ENCODE measurements at regions not wholly inside any gene's neighbourhood (a gene's known extent, or its start where the extent isn't known, plus 50 kb on each side); places are given as distances from the start of the nearest gene placed in this dataset.

DNA sequence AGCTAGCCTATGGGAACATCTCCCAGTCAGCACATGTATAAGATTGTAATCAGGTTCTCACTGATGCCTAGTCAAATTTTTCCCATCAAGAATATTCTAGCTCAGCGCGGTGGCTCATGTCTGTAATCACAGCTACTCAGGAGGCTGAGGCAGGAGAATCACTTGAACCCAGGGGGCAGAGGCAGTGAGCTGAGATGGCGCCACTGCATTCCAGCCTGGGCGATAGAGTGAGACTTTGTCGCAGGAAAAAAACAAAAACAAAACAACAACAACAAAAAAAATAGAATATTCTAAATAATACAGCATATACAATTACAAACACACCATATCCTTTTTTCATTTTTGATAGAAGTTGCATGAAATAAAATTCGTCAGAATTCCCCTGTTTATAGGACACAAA is 67.5 kb upstream of the MYCN start:
- Histone ChIP-seq H3K9me2 (ENCODE audit: insufficient read depth, low read length) (no peaks in the 10 kb centered on the region), H3K36me3 (ENCODE audit: insufficient read depth, low read length) (no peaks in the 10 kb centered on the region), H3F3A (ENCODE audit: insufficient read depth, low read length, poor library complexity, severe bottlenecking) (no peaks in the 10 kb centered on the region), H4K20me1 (ENCODE audit: insufficient read depth) (no peaks in the 10 kb centered on the region), H3K79me2 (replicated peaks; ENCODE audit: insufficient read depth, low read length) (no peaks in the 10 kb centered on the region), H3K9ac (ENCODE audit: low read length) (no peak overlapping the region), H2AFZ (ENCODE audit: low read depth, low read length) (no peak overlapping the region), H3K27me3 (ENCODE audit: insufficient read depth, low read depth, low read length) (no peaks in the 10 kb centered on the region), H3K4me2 (ENCODE audit: low read length) (no peak overlapping the region), H3K9me3 (ENCODE audit: low read length) (no peaks in the 10 kb centered on the region), H3K4me3 (ENCODE audit: low read length) (no peak overlapping the region), H3K27ac (ENCODE audit: low read length) (no peak overlapping the region)
- TF ChIP-seq RAD21 (conservative IDR thresholded peaks at IDR 0.05) (no peak), MXI1 (conservative IDR thresholded peaks at IDR 0.05; ENCODE audit: poor library complexity, severe bottlenecking) (no peak), EZH2 (IDR thresholded peaks at IDR 0.05; ENCODE audit: borderline replicate concordance, insufficient read depth, low read length, poor library complexity, severe bottlenecking) (no peak), SMC3 (conservative IDR thresholded peaks at IDR 0.05; ENCODE audit: poor library complexity) (no peak), POLR2AphosphoS5 (IDR thresholded peaks at IDR 0.05) (no peak), EP300 (conservative IDR thresholded peaks at IDR 0.05; ENCODE audit: poor library complexity, severe bottlenecking) (no peak), TAF1 (IDR thresholded peaks at IDR 0.05; ENCODE audit: low read depth) (no peak)
- TF ChIP-seq, protein P1, sequence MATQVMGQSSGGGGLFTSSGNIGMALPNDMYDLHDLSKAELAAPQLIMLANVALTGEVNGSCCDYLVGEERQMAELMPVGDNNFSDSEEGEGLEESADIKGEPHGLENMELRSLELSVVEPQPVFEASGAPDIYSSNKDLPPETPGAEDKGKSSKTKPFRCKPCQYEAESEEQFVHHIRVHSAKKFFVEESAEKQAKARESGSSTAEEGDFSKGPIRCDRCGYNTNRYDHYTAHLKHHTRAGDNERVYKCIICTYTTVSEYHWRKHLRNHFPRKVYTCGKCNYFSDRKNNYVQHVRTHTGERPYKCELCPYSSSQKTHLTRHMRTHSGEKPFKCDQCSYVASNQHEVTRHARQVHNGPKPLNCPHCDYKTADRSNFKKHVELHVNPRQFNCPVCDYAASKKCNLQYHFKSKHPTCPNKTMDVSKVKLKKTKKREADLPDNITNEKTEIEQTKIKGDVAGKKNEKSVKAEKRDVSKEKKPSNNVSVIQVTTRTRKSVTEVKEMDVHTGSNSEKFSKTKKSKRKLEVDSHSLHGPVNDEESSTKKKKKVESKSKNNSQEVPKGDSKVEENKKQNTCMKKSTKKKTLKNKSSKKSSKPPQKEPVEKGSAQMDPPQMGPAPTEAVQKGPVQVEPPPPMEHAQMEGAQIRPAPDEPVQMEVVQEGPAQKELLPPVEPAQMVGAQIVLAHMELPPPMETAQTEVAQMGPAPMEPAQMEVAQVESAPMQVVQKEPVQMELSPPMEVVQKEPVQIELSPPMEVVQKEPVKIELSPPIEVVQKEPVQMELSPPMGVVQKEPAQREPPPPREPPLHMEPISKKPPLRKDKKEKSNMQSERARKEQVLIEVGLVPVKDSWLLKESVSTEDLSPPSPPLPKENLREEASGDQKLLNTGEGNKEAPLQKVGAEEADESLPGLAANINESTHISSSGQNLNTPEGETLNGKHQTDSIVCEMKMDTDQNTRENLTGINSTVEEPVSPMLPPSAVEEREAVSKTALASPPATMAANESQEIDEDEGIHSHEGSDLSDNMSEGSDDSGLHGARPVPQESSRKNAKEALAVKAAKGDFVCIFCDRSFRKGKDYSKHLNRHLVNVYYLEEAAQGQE (IDR thresholded peaks at IDR 0.05; ENCODE audit: borderline replicate concordance) = no peak
- TF ChIP-seq, protein P2, sequence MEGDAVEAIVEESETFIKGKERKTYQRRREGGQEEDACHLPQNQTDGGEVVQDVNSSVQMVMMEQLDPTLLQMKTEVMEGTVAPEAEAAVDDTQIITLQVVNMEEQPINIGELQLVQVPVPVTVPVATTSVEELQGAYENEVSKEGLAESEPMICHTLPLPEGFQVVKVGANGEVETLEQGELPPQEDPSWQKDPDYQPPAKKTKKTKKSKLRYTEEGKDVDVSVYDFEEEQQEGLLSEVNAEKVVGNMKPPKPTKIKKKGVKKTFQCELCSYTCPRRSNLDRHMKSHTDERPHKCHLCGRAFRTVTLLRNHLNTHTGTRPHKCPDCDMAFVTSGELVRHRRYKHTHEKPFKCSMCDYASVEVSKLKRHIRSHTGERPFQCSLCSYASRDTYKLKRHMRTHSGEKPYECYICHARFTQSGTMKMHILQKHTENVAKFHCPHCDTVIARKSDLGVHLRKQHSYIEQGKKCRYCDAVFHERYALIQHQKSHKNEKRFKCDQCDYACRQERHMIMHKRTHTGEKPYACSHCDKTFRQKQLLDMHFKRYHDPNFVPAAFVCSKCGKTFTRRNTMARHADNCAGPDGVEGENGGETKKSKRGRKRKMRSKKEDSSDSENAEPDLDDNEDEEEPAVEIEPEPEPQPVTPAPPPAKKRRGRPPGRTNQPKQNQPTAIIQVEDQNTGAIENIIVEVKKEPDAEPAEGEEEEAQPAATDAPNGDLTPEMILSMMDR (IDR thresholded peaks at IDR 0.05; ENCODE audit: poor library complexity, severe bottlenecking) = no peak

DNA sequence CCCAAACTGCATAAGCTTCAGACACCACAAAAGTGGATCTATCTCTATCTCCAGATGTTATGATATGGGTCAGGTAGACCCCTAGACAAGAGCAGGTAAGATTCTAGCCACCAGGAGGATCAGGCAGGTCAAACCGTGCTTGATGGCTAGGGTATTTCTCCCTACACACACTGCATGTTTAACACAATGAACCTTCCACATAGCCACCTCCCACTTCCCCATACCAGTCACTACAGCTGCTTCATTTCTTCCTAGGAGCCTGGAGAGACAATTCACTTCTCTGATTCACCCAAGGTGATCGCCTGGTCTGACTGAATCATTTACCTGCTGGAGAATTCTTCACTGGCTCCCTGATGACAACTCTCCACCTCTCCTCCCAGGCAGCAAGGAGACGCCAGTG is 66.0 kb upstream of the MYCN start:
- Histone ChIP-seq H3K9me3 (ENCODE audit: low read length) (no peaks in the 10 kb centered on the region), H3K4me2 (ENCODE audit: low read length) (no peak overlapping the region), H3F3A (ENCODE audit: insufficient read depth, low read length, poor library complexity, severe bottlenecking) (no peaks in the 10 kb centered on the region), H4K20me1 (ENCODE audit: insufficient read depth) (no peaks in the 10 kb centered on the region), H2AFZ (ENCODE audit: low read depth, low read length) (no peak overlapping the region), H3K9ac (ENCODE audit: low read length) (no peak overlapping the region), H3K9me2 (ENCODE audit: insufficient read depth, low read length) (no peaks in the 10 kb centered on the region), H3K79me2 (replicated peaks; ENCODE audit: insufficient read depth, low read length) (no peaks in the 10 kb centered on the region), H3K27me3 (ENCODE audit: insufficient read depth, low read depth, low read length) (no peaks in the 10 kb centered on the region), H3K4me3 (ENCODE audit: low read length) (no peak overlapping the region), H3K27ac (ENCODE audit: low read length) (no peak overlapping the region), H3K36me3 (ENCODE audit: insufficient read depth, low read length) (no peaks in the 10 kb centered on the region)
- no peak for TF ChIP-seq TAF1 (IDR thresholded peaks at IDR 0.05; ENCODE audit: low read depth)
- TF ChIP-seq, protein P2 (IDR thresholded peaks at IDR 0.05; ENCODE audit: poor library complexity, severe bottlenecking) = no peak
- TF ChIP-seq EP300 (conservative IDR thresholded peaks at IDR 0.05; ENCODE audit: poor library complexity, severe bottlenecking) = no peak
- TF ChIP-seq, protein P1 (IDR thresholded peaks at IDR 0.05; ENCODE audit: borderline replicate concordance) = no peak
- TF ChIP-seq POLR2AphosphoS5 (IDR thresholded peaks at IDR 0.05) = no peak
- no peak for TF ChIP-seq RAD21 (conservative IDR thresholded peaks at IDR 0.05)
- TF ChIP-seq EZH2 (IDR thresholded peaks at IDR 0.05; ENCODE audit: borderline replicate concordance, insufficient read depth, low read length, poor library complexity, severe bottlenecking) = no peak
- no peak for TF ChIP-seq SMC3 (conservative IDR thresholded peaks at IDR 0.05; ENCODE audit: poor library complexity)
- TF ChIP-seq MXI1 (conservative IDR thresholded peaks at IDR 0.05; ENCODE audit: poor library complexity, severe bottlenecking) = no peak
